GM18870 (cell line): ENCODE measurements at regions not wholly inside any gene's neighbourhood (a gene's known extent, or its start where the extent isn't known, plus 50 kb on each side); places are given as distances from the start of the nearest gene placed in this dataset.
"Not testable (repeated sequence)": the region's sequence is repeated elsewhere in the genome, so short reads cannot be mapped to it uniquely, and the experiment has no call there.

ENCODE experiments used
- ATAC-seq: cut with Tn5 transposase; IDR thresholded peaks from one replicate; pipeline ENCODE4 v1.9.1; 2021; ENCODE audit warnings: moderate library complexity; ENCODE audit not compliant: unreplicated experiment

- ATAC-seq, result no peak
These were observed 139.6 kb downstream of the MYLK4 start for GRCh38 chr6:2611092-2611491.

- ATAC-seq, result no peak
These were observed 142.2 kb downstream of the MYLK4 start for GRCh38 chr6:2608503-2608902.

- ATAC-seq, result no peak
These were observed 150.4 kb downstream of the MYLK4 start for GRCh38 chr6:2600363-2600762.

GRCh38 chr6:2599817-2600216 lies 150.9 kb downstream of the MYLK4 start:
- ATAC-seq, result no peak

GRCh38 chr6:2598867-2599266 lies 151.9 kb downstream of the MYLK4 start:
- ATAC-seq, result no peak

GRCh38 chr6:2597991-2598390 lies 152.7 kb downstream of the MYLK4 start:
- ATAC-seq, result no peak

GRCh38 chr6:2597457-2597856 lies 153.3 kb downstream of the MYLK4 start:
- ATAC-seq, result not testable (repeated sequence)

GRCh38 chr6:2596222-2596621 lies 154.5 kb downstream of the MYLK4 start:
- no peak for ATAC-seq

GRCh38 chr6:2594868-2595267 lies 155.9 kb downstream of the MYLK4 start:
- no peak for ATAC-seq

- no peak for ATAC-seq
These were observed 157.6 kb downstream of the MYLK4 start for GRCh38 chr6:2593167-2593566.

GRCh38 chr6:2589171-2589661 lies 161.5 kb downstream of the MYLK4 start:
- no peak for ATAC-seq

GRCh38 chr6:2583459-2583858 lies 167.3 kb downstream of the MYLK4 start:
- ATAC-seq, result no peak

GRCh38 chr6:2582268-2582667 lies 168.5 kb downstream of the MYLK4 start:
- no peak for ATAC-seq

- no peak for ATAC-seq
These were observed 169.1 kb downstream of the MYLK4 start for GRCh38 chr6:2581611-2582010.

- ATAC-seq, result no peak
These were observed 169.7 kb downstream of the MYLK4 start for GRCh38 chr6:2581011-2581410.

GRCh38 chr6:2579804-2580570 lies 170.7 kb downstream of the MYLK4 start:
- ATAC-seq, result no peak

GRCh38 chr6:2579241-2579761 lies 171.4 kb downstream of the MYLK4 start:
- no peak for ATAC-seq

- ATAC-seq, result no peak
These were observed 172.0 kb downstream of the MYLK4 start for GRCh38 chr6:2578767-2579166.

- ATAC-seq, result no peak
These were observed 174.2 kb downstream of the MYLK4 start for GRCh38 chr6:2576499-2576898.

- ATAC-seq, result no peak
These were observed 175.5 kb downstream of the MYLK4 start for GRCh38 chr6:2575236-2575635.

GRCh38 chr6:2569420-2569819 lies 181.3 kb downstream of the MYLK4 start:
- not testable (repeated sequence) for ATAC-seq

GRCh38 chr6:2566048-2566447 lies 184.7 kb downstream of the MYLK4 start:
- no peak for ATAC-seq

GRCh38 chr6:2565499-2565898 lies 185.2 kb downstream of the MYLK4 start:
- ATAC-seq, result no peak
